ENCODE measurements at regions not wholly inside any gene's neighbourhood (a gene's known extent, or its start where the extent isn't known, plus 50 kb on each side); places are given as distances from the start of the nearest gene placed in this dataset.
"Not testable (repeated sequence)": the region's sequence is repeated elsewhere in the genome, so short reads cannot be mapped to it uniquely, and the experiment has no call there.

GRCh38 chrX:13378562-13379518 lies 59.0 kb upstream of the ATXN3L start:
- H3K4me2 ChIP-seq (ENCODE audit: low read depth, low read length); H3K36me3 ChIP-seq (replicated peaks in 1 of 2; ENCODE audit: control insufficient read depth in 1 of 2, insufficient read depth in 2 of 2, low read length in 2 of 2); H3K9ac ChIP-seq (ENCODE audit: insufficient read depth, low read depth, low read length); H3K79me2 ChIP-seq (ENCODE audit: insufficient read depth, low read length); H3K4me3 ChIP-seq (replicated peaks in 1 of 3; ENCODE audit: insufficient read depth in 1 of 3, low read depth in 2 of 3, low read length in 3 of 3); POLR2A ChIA-PET; CTCF ChIA-PET (ENCODE audit: low intra/inter-chr PET ratio, low total read pairs); H3K27me3 ChIP-seq (ENCODE audit: control insufficient read depth in 1 of 2, insufficient read depth in 2 of 2, low read length in 2 of 2); BruUV-seq (replicated peaks); H3K4me1 ChIP-seq (ENCODE audit: insufficient read depth, low read length); H3K27ac ChIP-seq (ENCODE audit: extremely low read length, insufficient read depth, low read length); in situ Hi-C loops (cut with HindIII; ENCODE audit: extremely low pct_ligation_motif_present, low pct_unique_long_range_greater_than_20kb); H4K20me1 ChIP-seq (ENCODE audit: insufficient read depth, low read length); intact Hi-C loops (cut with micrococcal nuclease; ENCODE audit: unreplicated experiment); H3K9me3 ChIP-seq (ENCODE audit: low read length); H2AFZ ChIP-seq (ENCODE audit: low read length); DNase-seq (ENCODE audit: low spot score): not testable (repeated sequence)
- ATAC-seq, result peak; percentile 74
- peak; percentile 34 for FAIRE-seq
- 68% methylated on average over 10 of the region's 60 CpGs for WGBS (ENCODE audit: low lambda C conversion rate)

GRCh38 chrX:13377550-13377934 lies 57.7 kb upstream of the ATXN3L start:
- no peak overlapping the region for H3K9ac ChIP-seq (ENCODE audit: insufficient read depth, low read depth, low read length)
- no peaks in the 10 kb centered on the region for H3K27me3 ChIP-seq (ENCODE audit: control insufficient read depth in 1 of 2, insufficient read depth in 2 of 2, low read length in 2 of 2)
- in situ Hi-C loops (cut with HindIII; ENCODE audit: extremely low pct_ligation_motif_present, low pct_unique_long_range_greater_than_20kb) (no loop called here), intact Hi-C loops (cut with micrococcal nuclease; ENCODE audit: unreplicated experiment) (no loop called here)
- H3K27ac ChIP-seq (ENCODE audit: extremely low read length, insufficient read depth, low read length), result no peak overlapping the region
- TF ChIP-seq CREB1 (IDR thresholded peaks at IDR 0.05) (peak; percentile 17; the same call in 1 of the 2 replicates), CREB1 (CRISPR knock-in tag; IDR thresholded peaks at IDR 0.05) (no peak), ZBTB25 (CRISPR knock-in tag; IDR thresholded peaks at IDR 0.05) (no peak)
- DNase-seq (ENCODE audit: low spot score), result no peak
- H3K79me2 ChIP-seq (ENCODE audit: insufficient read depth, low read length), result no peaks in the 10 kb centered on the region
- H3K4me1 ChIP-seq (ENCODE audit: insufficient read depth, low read length), result no peaks in the 10 kb centered on the region
- no peak overlapping the region for H3K4me3 ChIP-seq (replicated peaks in 1 of 3; ENCODE audit: insufficient read depth in 1 of 3, low read depth in 2 of 3, low read length in 3 of 3)
- ChIA-PET POLR2A (no interaction called here), CTCF (ENCODE audit: low intra/inter-chr PET ratio, low total read pairs) (no interaction called here)
- H3K9me3 ChIP-seq (ENCODE audit: low read length), result no peaks in the 10 kb centered on the region
- FAIRE-seq, result no peak
- H3K4me2 ChIP-seq (ENCODE audit: low read depth, low read length), result no peak overlapping the region
- no peak for ATAC-seq
- no TSS peak for BruUV-seq (replicated peaks)
- no peaks in the 10 kb centered on the region for H4K20me1 ChIP-seq (ENCODE audit: insufficient read depth, low read length)
- H2AFZ ChIP-seq (ENCODE audit: low read length), result no peak overlapping the region
- no peaks in the 10 kb centered on the region for H3K36me3 ChIP-seq (replicated peaks in 1 of 2; ENCODE audit: control insufficient read depth in 1 of 2, insufficient read depth in 2 of 2, low read length in 2 of 2)
- 20% methylated on average over 1 of the region's 7 CpGs for WGBS (ENCODE audit: low lambda C conversion rate)

Measured in HepG2 (cell line).